HepG2 (cell line): ENCODE measurements at regions not wholly inside any gene's neighbourhood (a gene's known extent, or its start where the extent isn't known, plus 50 kb on each side); places are given as distances from the start of the nearest gene placed in this dataset.

ENCODE experiments used
- ATAC-seq: fragments of 200-7000 bp; cut with Tn5 transposase; 3 replicates; pipeline ENCODE4 v1.9.1; 2020; ENCODE audit warnings: mild to moderate bottlenecking, moderate library complexity
- BruUV-seq: library from RNA; stranded (reverse); fragments of 400-500 nt; replicated peaks from 2 replicates; lab custom pipeline; 2021; lab: Mats Ljungman, UMichigan
- CTCF ChIA-PET: fragments of 300-600 bp; formaldehyde crosslinking; extraction: SDS; loops from one replicate; lab custom pipeline; 2021; ENCODE audit warnings: low total read pairs, inconsistent platforms, low intra/inter-chr PET ratio; lab: Yijun Ruan, JAX
- POLR2A ChIA-PET: fragments of 350-600 bp; sonication (Branson Sonifier 250); formaldehyde crosslinking; loops from one replicate; lab custom pipeline; 2020; ENCODE audit warnings: antibody characterized with exemption, inconsistent platforms; lab: Yijun Ruan, JAX
- DNase-seq: peaks from one replicate; pipeline ENCODE4 v3.0.0-alpha.2; 2015; ENCODE audit warnings: low spot score
- FAIRE-seq: peaks from 3 replicates; lab custom pipeline; 2011; peaks lifted over from hg19 to GRCh38; lab: Jason Lieb, UNC
- H2AFZ ChIP-seq: one replicate; pipeline ENCODE4 v1.6.1; 2011; ENCODE audit warnings: low read length, inconsistent platforms
- H3K27ac ChIP-seq: fragments of 300-600 bp; 3 replicates; pipeline ENCODE4 v1.8.0; 2011; ENCODE audit warnings: mixed run types, mild to moderate bottlenecking, mixed read lengths, low read length, inconsistent platforms; ENCODE audit not compliant: insufficient read depth; ENCODE audit errors: extremely low read length
- H3K27me3 ChIP-seq, 2 experiments: fragments of 200-600 bp in 1 of 2; 2 replicates in 1 of 2; 3 replicates in 1 of 2; pipeline versions ENCODE4 v1.6.0 to v1.8.0; 2011; ENCODE audit warnings: low read length in 2 of 2, mild to moderate bottlenecking in 2 of 2, moderate library complexity in 2 of 2, inconsistent platforms in 1 of 2; ENCODE audit not compliant: insufficient read depth in 2 of 2, control insufficient read depth in 1 of 2
- H3K36me3 ChIP-seq, 2 experiments: fragments of 200-600 bp in 1 of 2; replicated peaks in 1 of 2; 2 replicates in 1 of 2; 3 replicates in 1 of 2; pipeline versions ENCODE4 v1.5.1 to v1.8.0; 2011; ENCODE audit warnings: low read length in 2 of 2, inconsistent platforms in 1 of 2; ENCODE audit not compliant: insufficient read depth in 2 of 2, control insufficient read depth in 1 of 2
- H3K4me1 ChIP-seq: 2 replicates; pipeline ENCODE4 v1.5.1; 2012; ENCODE audit warnings: low read length, inconsistent platforms; ENCODE audit not compliant: insufficient read depth
- H3K4me2 ChIP-seq: 2 replicates; pipeline ENCODE4 v1.6.0; 2011; ENCODE audit warnings: low read depth, low read length, inconsistent platforms
- H3K4me3 ChIP-seq, 3 experiments: fragments of 200-600 bp in 1 of 3; sonication (generic), shearing (Covaris generic) in 1 of 3; replicated peaks in 1 of 3; 2 replicates each; pipeline ENCODE4 v1.5.1; 2011 to 2016; ENCODE audit warnings: low read length in 3 of 3, inconsistent platforms in 2 of 3, low read depth in 2 of 3, mild to moderate bottlenecking in 2 of 3, control low read depth in 1 of 3, mixed read lengths in 1 of 3; ENCODE audit not compliant: insufficient read depth in 1 of 3
- H3K79me2 ChIP-seq: one replicate; pipeline ENCODE4 v1.6.1; 2011; ENCODE audit warnings: low read length, inconsistent platforms; ENCODE audit not compliant: insufficient read depth
- H3K9ac ChIP-seq: 2 replicates; pipeline ENCODE4 v1.6.0; 2011; ENCODE audit warnings: mild to moderate bottlenecking, low read depth, low read length, inconsistent platforms; ENCODE audit not compliant: insufficient read depth
- H3K9me3 ChIP-seq: 2 replicates; pipeline ENCODE4 v1.5.1; 2012; ENCODE audit warnings: mild to moderate bottlenecking, low read length
- H4K20me1 ChIP-seq: 2 replicates; pipeline ENCODE4 v1.6.0; 2011; ENCODE audit warnings: inconsistent platforms, mild to moderate bottlenecking, low read length, moderate library complexity; ENCODE audit not compliant: insufficient read depth
- BRCA1 ChIP-seq: sonication (generic); formaldehyde crosslinking; IDR thresholded peaks from 2 replicates; pipeline ENCODE4 v1.4.0; 2020; ENCODE audit warnings: missing genetic modification reagents
- CREM ChIP-seq, 2 experiments: sonication (generic) in 1 of 2; formaldehyde crosslinking in 1 of 2; IDR thresholded peaks; 2 replicates each; pipeline versions ENCODE4 v1.4.0 to v1.6.1; 2016 to 2020; ENCODE audit warnings: antibody characterized with exemption in 1 of 2, mild to moderate bottlenecking in 1 of 2, missing genetic modification reagents in 1 of 2
- ERF ChIP-seq: IDR thresholded peaks from 2 replicates; pipeline ENCODE4 v1.6.1; 2018; ENCODE audit warnings: missing biosample characterization, missing genetic modification reagents
- RBM39 ChIP-seq: fragments of 200-400 bp; formaldehyde crosslinking; IDR thresholded peaks from one replicate; pipeline ENCODE4 v1.6.1; 2018; ENCODE audit warnings: antibody characterized with exemption, mild to moderate bottlenecking, low read depth, low read length; ENCODE audit not compliant: poor library complexity, severe bottlenecking
- ZBTB1 ChIP-seq: sonication (generic); formaldehyde crosslinking; IDR thresholded peaks from 2 replicates; pipeline ENCODE4 v1.4.0; 2020; ENCODE audit warnings: missing genetic modification reagents, borderline replicate concordance
- ZNF17 ChIP-seq: sonication (generic); formaldehyde crosslinking; IDR thresholded peaks from 2 replicates; pipeline ENCODE4 v1.5.0; 2020; ENCODE audit warnings: mild to moderate bottlenecking, missing genetic modification reagents
- ZNF513 ChIP-seq: sonication (generic); formaldehyde crosslinking; conservative IDR thresholded peaks from 2 replicates; pipeline ENCODE4 v1.5.0; 2020; ENCODE audit warnings: missing genetic modification reagents
- ZNF543 ChIP-seq: sonication (generic); formaldehyde crosslinking; IDR thresholded peaks from 2 replicates; pipeline ENCODE4 v1.4.0; 2020; ENCODE audit warnings: mild to moderate bottlenecking, missing genetic modification reagents
- ZNF672 ChIP-seq: sonication (generic); formaldehyde crosslinking; IDR thresholded peaks from 2 replicates; pipeline ENCODE4 v1.8.1; 2022; ENCODE audit warnings: missing genetic modification reagents
- WGBS: methylation state at CpG from one replicate; pipeline ENCODE4 v1.1.6; 2017; ENCODE audit warnings: low lambda C conversion rate; 5-methylcytosine and 5-hydroxymethylcytosine counted together
- in situ Hi-C: cut with HindIII; loops from 2 replicates; pipeline ENCODE4 v1.10.0; 2017; ENCODE audit warnings: low pct_unique_long_range_greater_than_20kb; ENCODE audit not compliant: extremely low pct_ligation_motif_present
- intact Hi-C: fragments of 100-400 bp; cut with micrococcal nuclease; formaldehyde crosslinking; loops from one replicate; pipeline ENCODE4 v1.10.0; 2022; ENCODE audit not compliant: unreplicated experiment
- TF ChIP-seq, protein P1 (sequence below), 2 experiments: sonication (generic) in 1 of 2; formaldehyde crosslinking in 1 of 2; IDR thresholded peaks; 2 replicates each; pipeline versions ENCODE4 v1.5.1 to v1.6.1; 2011 to 2020; ENCODE audit warnings: borderline replicate concordance in 1 of 2, low read depth in 1 of 2, low read length in 1 of 2, mild to moderate bottlenecking in 1 of 2, missing genetic modification reagents in 1 of 2, moderate library complexity in 1 of 2
- TF ChIP-seq, protein P2 (sequence below): sonication (generic); formaldehyde crosslinking; IDR thresholded peaks from 2 replicates; pipeline ENCODE4 v1.5.1; 2020; ENCODE audit warnings: mild to moderate bottlenecking, missing genetic modification reagents, moderate library complexity
- TF ChIP-seq, protein P3 (sequence below): sonication (generic); formaldehyde crosslinking; IDR thresholded peaks from 2 replicates; pipeline ENCODE4 v1.5.1; 2020; ENCODE audit warnings: missing genetic modification reagents, mild to moderate bottlenecking, borderline replicate concordance

- TF ChIP-seq ZNF513 (CRISPR knock-in tag) = no peak
- TF ChIP-seq, protein P1, sequence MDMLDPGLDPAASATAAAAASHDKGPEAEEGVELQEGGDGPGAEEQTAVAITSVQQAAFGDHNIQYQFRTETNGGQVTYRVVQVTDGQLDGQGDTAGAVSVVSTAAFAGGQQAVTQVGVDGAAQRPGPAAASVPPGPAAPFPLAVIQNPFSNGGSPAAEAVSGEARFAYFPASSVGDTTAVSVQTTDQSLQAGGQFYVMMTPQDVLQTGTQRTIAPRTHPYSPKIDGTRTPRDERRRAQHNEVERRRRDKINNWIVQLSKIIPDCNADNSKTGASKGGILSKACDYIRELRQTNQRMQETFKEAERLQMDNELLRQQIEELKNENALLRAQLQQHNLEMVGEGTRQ (IDR thresholded peaks at IDR 0.05; ENCODE audit: low read depth, low read length) = no peak
- TF ChIP-seq, protein P1 (CRISPR knock-in tag; IDR thresholded peaks at IDR 0.05; ENCODE audit: borderline replicate concordance) = no peak
- TF ChIP-seq ZBTB1 (CRISPR knock-in tag) = no peak
Measured at GRCh38 chr4:106594291-106594952, 225.8 kb upstream of the GIMD1 start (continued).

- CTCF ChIA-PET = no interaction called here
- intact Hi-C loops = no loop called here
- TF ChIP-seq BRCA1 (CRISPR knock-in tag) = no peak
- TF ChIP-seq, protein P2, sequence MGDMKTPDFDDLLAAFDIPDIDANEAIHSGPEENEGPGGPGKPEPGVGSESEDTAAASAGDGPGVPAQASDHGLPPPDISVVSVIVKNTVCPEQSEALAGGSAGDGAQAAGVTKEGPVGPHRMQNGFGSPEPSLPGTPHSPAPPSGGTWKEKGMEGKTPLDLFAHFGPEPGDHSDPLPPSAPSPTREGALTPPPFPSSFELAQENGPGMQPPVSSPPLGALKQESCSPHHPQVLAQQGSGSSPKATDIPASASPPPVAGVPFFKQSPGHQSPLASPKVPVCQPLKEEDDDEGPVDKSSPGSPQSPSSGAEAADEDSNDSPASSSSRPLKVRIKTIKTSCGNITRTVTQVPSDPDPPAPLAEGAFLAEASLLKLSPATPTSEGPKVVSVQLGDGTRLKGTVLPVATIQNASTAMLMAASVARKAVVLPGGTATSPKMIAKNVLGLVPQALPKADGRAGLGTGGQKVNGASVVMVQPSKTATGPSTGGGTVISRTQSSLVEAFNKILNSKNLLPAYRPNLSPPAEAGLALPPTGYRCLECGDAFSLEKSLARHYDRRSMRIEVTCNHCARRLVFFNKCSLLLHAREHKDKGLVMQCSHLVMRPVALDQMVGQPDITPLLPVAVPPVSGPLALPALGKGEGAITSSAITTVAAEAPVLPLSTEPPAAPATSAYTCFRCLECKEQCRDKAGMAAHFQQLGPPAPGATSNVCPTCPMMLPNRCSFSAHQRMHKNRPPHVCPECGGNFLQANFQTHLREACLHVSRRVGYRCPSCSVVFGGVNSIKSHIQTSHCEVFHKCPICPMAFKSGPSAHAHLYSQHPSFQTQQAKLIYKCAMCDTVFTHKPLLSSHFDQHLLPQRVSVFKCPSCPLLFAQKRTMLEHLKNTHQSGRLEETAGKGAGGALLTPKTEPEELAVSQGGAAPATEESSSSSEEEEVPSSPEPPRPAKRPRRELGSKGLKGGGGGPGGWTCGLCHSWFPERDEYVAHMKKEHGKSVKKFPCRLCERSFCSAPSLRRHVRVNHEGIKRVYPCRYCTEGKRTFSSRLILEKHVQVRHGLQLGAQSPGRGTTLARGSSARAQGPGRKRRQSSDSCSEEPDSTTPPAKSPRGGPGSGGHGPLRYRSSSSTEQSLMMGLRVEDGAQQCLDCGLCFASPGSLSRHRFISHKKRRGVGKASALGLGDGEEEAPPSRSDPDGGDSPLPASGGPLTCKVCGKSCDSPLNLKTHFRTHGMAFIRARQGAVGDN = no peak
- TF ChIP-seq ZNF672 (CRISPR knock-in tag) = no peak
- TF ChIP-seq CREM (IDR thresholded peaks at IDR 0.05) = no peak
- no peak for TF ChIP-seq CREM (CRISPR knock-in tag; IDR thresholded peaks at IDR 0.05)
- TF ChIP-seq, protein P3, sequence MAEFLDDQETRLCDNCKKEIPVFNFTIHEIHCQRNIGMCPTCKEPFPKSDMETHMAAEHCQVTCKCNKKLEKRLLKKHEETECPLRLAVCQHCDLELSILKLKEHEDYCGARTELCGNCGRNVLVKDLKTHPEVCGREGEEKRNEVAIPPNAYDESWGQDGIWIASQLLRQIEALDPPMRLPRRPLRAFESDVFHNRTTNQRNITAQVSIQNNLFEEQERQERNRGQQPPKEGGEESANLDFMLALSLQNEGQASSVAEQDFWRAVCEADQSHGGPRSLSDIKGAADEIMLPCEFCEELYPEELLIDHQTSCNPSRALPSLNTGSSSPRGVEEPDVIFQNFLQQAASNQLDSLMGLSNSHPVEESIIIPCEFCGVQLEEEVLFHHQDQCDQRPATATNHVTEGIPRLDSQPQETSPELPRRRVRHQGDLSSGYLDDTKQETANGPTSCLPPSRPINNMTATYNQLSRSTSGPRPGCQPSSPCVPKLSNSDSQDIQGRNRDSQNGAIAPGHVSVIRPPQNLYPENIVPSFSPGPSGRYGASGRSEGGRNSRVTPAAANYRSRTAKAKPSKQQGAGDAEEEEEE (CRISPR knock-in tag) = no peak
- no peak for TF ChIP-seq RBM39
- TF ChIP-seq ZNF543 = no peak
- TF ChIP-seq ERF (CRISPR knock-in tag) = no peak
- TF ChIP-seq ZNF17 = no peak
Measured at GRCh38 chr4:106588891-106589290, 220.3 kb upstream of the GIMD1 start.

More at GRCh38 chr4:106588891-106589290, 220.3 kb upstream of the GIMD1 start:
- Histone ChIP-seq H3K79me2 (no peaks in the 10 kb centered on the region), H3K4me2 (no peak overlapping the region), H3K27me3 (no peaks in the 10 kb centered on the region), H3K4me3 (no peak overlapping the region), H3K9ac (no peak overlapping the region), H3K27ac (no peak overlapping the region), H3K36me3 (no peaks in the 10 kb centered on the region), H4K20me1 (no peaks in the 10 kb centered on the region), H3K4me1 (no peaks in the 10 kb centered on the region), H3K9me3 (no peaks in the 10 kb centered on the region), H2AFZ (no peak overlapping the region)
- no TSS peak for BruUV-seq
- DNase-seq (no peak), FAIRE-seq (no peak), ATAC-seq (no peak)
- POLR2A ChIA-PET = no interaction called here
- WGBS = 0% methylated on average over 1 of the region's 1 CpG
- in situ Hi-C loops = no loop called here
